Aorta (tissue), 5 donors: ENCODE measurements at regions not wholly inside any gene's neighbourhood (a gene's known extent, or its start where the extent isn't known, plus 50 kb on each side); places are given as distances from the start of the nearest gene placed in this dataset.
"Not testable (repeated sequence)": the region's sequence is repeated elsewhere in the genome, so short reads cannot be mapped to it uniquely, and the experiment has no call there.

Experiments
- ATAC-seq: fragments of 200-7000 bp; cut with Tn5 transposase; one replicate; pipeline ENCODE4 v1.9.1; 2022; ENCODE audit warnings: moderate library complexity; ENCODE audit not compliant: low FRiP score
- DNase-seq, 2 donors: peaks; one replicate each; pipeline ENCODE4 v3.0.0-alpha.2; 2020
- H3K27ac ChIP-seq, 2 donors: one replicate each; pipeline ENCODE4 v1.5.1; 2013; ENCODE audit warnings: low read length in 2 of 2, mild to moderate bottlenecking in 2 of 2, moderate library complexity in 2 of 2, control low read depth in 1 of 2, inconsistent platforms in 1 of 2, low read depth in 1 of 2
- H3K27me3 ChIP-seq, 2 donors: one replicate each; pipeline ENCODE4 v1.6.1; 2013; ENCODE audit warnings: control low read depth in 1 of 2, low read length in 1 of 2, mild to moderate bottlenecking in 1 of 2, moderate library complexity in 1 of 2; ENCODE audit not compliant: insufficient read depth in 2 of 2, control insufficient read depth in 1 of 2
- H3K36me3 ChIP-seq, 2 donors: one replicate each; pipeline ENCODE4 v1.6.1; 2013; ENCODE audit warnings: control low read depth in 1 of 2, low read length in 1 of 2, mild to moderate bottlenecking in 1 of 2; ENCODE audit not compliant: insufficient read depth in 2 of 2, control insufficient read depth in 1 of 2
- H3K4me1 ChIP-seq, 2 donors: one replicate each; pipeline ENCODE4 v1.6.1; 2013; ENCODE audit warnings: low read length in 2 of 2, control low read depth in 1 of 2, mild to moderate bottlenecking in 1 of 2, moderate library complexity in 1 of 2; ENCODE audit not compliant: insufficient read depth in 2 of 2, control insufficient read depth in 1 of 2
- H3K4me3 ChIP-seq, 2 donors: one replicate each; pipeline ENCODE4 v1.5.1; 2013; ENCODE audit warnings: low read length in 2 of 2, control low read depth in 1 of 2, mild to moderate bottlenecking in 1 of 2
- H3K9me3 ChIP-seq: one replicate; pipeline ENCODE4 v1.6.1; 2013; ENCODE audit warnings: mild to moderate bottlenecking, low read length; ENCODE audit not compliant: control insufficient read depth
- WGBS, 2 donors: extraction: QIAGEN DNeasy Blood & Tissue Kit; methylation state at CpG; one replicate each; pipeline ENCODE4 v1.1.7; 2013; 5-methylcytosine and 5-hydroxymethylcytosine counted together
- intact Hi-C, 2 donors: fragments of 100-400 bp; cut with DNase I; formaldehyde crosslinking; loops; one replicate each; pipeline versions ENCODE4 v1.14.2 to v1.15.0; 2022
- donor health status: healthy with polysubstance abuse.
- donor health status: Bipolar disorder and iron deficiency.
- donor health status: DM: no; HTN: no; CAD: no.
- donor health status: DM: no; HTN: no; CAD: no.
- donor health status: DM: yes; HTN: yes; CAD: no.

DNA sequence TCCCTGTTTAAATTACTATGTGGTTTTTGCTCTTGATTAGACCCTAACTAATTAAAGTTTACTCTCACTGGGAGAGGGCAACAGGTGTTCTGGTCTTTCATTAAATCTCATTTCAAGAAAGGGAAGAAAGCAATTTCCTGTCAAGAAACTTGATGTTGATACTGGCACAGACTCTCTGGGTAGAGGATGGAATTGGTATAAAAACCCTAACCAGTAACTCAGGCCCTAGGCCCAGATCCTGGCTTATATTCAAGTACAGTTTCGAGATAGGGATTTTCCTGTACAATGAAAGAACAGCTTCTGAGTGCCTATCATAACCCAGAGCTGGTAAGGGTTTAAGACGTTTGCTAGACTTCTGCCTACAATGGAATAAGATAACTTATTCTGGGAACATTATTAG, 61.6 kb upstream of the ACYP2 start:
- DNase-seq (no peak), ATAC-seq (no peak)
- Histone ChIP-seq H3K4me3 (no peak overlapping the region), H3K4me1 (peaks cover 2 to 3% of the 10 kb centered on the region in 2 donors), H3K27me3 (no peaks in the 10 kb centered on the region), H3K36me3 (no peaks in the 10 kb centered on the region), H3K27ac (no peak overlapping the region), H3K9me3 (no peaks in the 10 kb centered on the region)
- intact Hi-C loops: loop anchor here in 1 of 2 donors (5.0 kb wide), 1 partner anchor 82 kb away; the partner anchor contains the start of gene PSME4
- 1 to 4% methylated on average over 2 of the region's 2 CpGs for WGBS, 2 donors

DNA sequence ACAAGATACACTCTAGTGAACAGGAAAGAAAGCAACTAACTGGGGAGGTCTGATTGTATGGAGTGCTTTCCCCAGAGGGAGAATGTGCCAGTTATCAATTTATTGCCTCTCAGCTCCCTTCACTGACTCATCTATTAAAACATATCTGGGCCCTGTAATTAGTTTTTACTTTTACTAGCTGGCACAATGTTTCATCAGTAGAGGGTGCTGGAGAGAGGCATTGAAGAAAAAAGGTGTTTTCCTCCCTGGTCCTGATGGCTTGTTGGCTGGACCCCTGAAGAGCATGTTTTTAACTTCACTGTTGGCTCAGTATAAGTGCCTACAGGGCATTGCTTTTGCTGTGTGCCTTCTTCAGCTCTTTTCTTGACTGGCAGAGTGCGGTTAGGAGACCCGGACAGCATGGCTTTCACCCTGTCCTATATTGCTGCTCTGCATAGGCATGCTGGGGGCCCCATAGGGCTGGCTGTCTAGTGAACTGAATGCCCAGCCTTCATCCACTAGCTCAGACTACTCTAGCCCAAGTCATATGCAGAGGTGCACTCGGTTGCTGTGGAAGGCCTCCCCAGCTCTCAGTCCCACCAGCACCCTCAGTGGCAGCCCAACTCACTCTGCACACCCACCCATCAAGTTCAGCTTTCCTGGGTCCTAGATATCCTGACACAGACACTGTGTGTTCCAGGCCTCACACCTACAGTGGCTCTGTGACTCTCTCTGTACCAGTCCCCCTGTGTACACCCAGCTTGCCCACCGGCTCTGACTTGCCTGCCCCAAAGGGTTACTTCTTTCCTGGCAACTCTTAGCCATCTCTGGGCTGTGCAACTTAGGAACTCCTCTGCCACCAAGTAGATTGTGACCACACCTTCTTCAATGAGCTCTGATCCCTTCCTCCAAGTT, 62.3 kb upstream of the ACYP2 start:
- H3K27ac ChIP-seq: no peak overlapping the region
- H3K27me3 ChIP-seq: no peaks in the 10 kb centered on the region
- H3K36me3 ChIP-seq: no peaks in the 10 kb centered on the region
- ATAC-seq: peak; percentile 29
- H3K9me3 ChIP-seq: no peaks in the 10 kb centered on the region
- WGBS, 2 donors: 94 to 95% methylated on average over 4 of the region's 4 CpGs
- no peak overlapping the region for H3K4me3 ChIP-seq
- DNase-seq: no peak
- intact Hi-C loops: loop anchor here in 1 of 2 donors (5.0 kb wide), 1 partner anchor 81 kb away; the partner anchor contains the start of gene PSME4
- H3K4me1 ChIP-seq: peaks cover 1 to 3% of the 10 kb centered on the region in 2 donors

DNA sequence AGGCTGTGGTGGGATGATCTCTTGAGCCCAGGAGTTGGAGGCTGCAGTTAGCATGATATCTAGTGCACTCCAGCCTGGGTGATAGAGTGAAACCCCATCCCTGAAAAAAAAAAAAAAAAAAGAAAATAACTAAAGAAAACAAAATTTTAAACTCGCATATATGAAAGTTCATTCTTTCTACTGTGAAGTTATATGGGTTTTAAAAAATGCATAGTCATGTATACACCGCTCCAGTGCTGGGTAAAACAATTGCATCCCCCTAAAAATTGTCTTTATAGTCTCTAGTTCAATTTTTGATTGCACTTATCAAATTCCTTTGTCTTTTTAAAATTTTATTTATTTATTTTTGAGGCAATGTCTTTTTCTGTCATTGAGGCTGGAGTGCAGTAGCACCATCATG, 65.0 kb upstream of the ACYP2 start:
- Histone ChIP-seq H3K4me3 (no peak overlapping the region), H3K27ac (no peak overlapping the region), H3K27me3 (no peaks in the 10 kb centered on the region), H3K9me3 (no peaks in the 10 kb centered on the region), H3K4me1 (peaks cover 0 to 3% of the 10 kb centered on the region in 2 donors), H3K36me3 (no peaks in the 10 kb centered on the region)
- DNase-seq (no peak), ATAC-seq (no peak)
- WGBS, 2 donors: 95 to 98% methylated on average over 2 of the region's 2 CpGs
- intact Hi-C loops: loop anchor here in 1 of 2 donors (5.0 kb wide), 1 partner anchor 78 kb away; the partner anchor contains the start of gene PSME4

DNA sequence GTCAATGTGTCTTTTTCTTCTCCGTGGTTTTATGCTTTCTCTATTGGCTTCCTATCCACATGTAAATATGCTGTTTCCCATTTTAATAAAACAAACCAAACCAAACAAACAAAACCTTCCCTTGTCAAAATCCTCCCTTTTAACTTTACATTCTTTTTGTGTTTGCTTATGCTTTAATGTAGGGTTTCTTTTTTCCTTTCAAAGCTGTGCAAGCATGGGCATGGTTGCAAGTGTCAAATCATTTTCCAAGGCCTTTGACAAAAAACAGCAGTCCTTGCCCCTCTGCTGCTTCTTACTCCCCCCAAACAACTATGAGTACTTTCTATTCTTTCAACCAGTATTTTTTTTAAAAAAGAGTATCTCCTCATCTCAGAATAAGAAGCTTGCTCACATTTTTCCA, 66.0 kb upstream of the ACYP2 start:
- Histone ChIP-seq H3K27me3 (no peaks in the 10 kb centered on the region), H3K36me3 (no peaks in the 10 kb centered on the region), H3K27ac (peak overlapping the region in 1 of 2 donors; percentile 53), H3K9me3 (no peaks in the 10 kb centered on the region), H3K4me1 (no peaks in the 10 kb centered on the region), H3K4me3 (no peak overlapping the region)
- intact Hi-C loops: no loop called here
- DNase-seq: no peak
- no peak for ATAC-seq
- 42 to 47% methylated on average over 1 of the region's 1 CpG for WGBS, 2 donors

DNA sequence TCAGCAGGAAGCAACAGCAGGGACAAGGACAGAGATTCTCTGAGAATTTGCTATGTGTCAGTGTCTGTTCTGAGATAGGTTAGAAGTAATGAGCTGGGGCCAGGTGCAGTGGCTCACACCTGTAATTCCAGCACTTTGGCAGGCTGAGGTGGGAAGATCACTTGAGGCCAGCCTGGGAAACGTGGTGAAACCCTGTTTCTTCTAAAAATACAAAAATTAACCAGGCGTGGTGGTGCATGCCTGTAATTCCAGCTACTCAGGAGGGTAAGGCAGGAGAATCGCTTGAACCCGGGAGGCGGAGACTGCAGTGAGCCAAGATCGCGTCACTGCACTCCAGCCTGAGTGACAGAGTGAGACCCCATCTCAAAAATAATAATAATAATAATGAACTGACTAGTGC, 66.5 kb upstream of the ACYP2 start:
- intact Hi-C loops, H3K4me1 ChIP-seq, H3K9me3 ChIP-seq, H3K27ac ChIP-seq, DNase-seq, ATAC-seq, H3K36me3 ChIP-seq, H3K27me3 ChIP-seq, H3K4me3 ChIP-seq: not testable (repeated sequence)
- 73 to 75% methylated on average over 7 of the region's 7 CpGs for whole genome bisulfite sequencing, 2 donors

DNA sequence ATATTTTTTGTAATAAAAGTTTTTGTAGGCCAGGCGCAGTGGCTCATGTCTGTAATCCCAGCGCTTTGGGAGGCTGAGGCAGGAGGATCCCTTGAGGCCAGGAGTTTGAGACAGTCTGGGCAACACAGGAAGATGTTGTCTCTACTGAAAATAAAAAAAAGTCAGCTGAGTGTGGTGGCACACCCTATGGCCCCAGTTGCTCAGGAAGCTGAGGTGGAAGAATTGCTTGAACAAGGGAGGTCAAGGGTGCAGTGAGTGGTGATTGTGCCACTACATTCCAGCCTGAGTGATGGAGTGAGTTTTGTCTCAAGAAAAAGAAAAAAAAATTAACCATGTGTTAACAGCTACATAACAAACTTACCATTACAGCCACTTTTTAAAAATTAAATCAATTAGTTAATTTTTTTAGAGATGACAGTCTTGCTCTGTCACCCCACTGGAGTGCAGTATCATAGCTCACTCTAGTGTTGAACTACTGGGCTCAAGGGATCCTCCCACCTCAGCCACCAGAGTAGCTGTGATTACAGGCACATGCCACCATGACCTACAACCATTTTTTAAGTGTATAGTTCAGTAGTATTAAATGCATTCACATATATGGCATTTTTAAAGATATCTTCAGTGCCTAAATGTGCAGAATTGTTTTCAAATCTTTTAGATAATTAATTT, 67.2 kb upstream of the ACYP2 start:
- WGBS, 2 donors: 99 to 100% methylated on average over 2 of the region's 2 CpGs
- no peak for DNase-seq
- no peak for ATAC-seq

DNA sequence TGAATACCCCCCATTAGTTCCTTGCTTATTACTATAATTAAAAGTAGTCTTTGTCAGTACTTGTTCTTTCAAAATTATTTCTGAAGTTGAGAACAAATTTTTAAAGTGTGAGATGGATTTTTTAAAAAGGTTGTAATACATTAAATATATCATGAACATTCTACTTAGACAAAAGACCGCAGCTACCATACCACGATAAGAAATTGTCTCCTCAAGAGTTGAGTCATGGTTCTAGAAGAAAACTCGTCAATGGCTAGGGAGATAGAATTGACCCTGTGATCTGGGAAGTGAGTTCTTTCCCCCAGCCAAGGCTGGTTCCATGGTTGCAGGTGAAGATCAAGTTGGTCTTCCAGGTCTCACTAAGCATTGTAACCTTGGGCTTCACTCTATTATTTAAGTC, 67.8 kb upstream of the ACYP2 start:
- DNase-seq: no peak
- H3K27me3 ChIP-seq: no peaks in the 10 kb centered on the region
- H3K36me3 ChIP-seq: no peaks in the 10 kb centered on the region
- peaks cover 2 to 4% of the 10 kb centered on the region in 2 donors for H3K4me1 ChIP-seq
- WGBS, 2 donors: 79 to 80% methylated on average over 3 of the region's 3 CpGs
- intact Hi-C loops: no loop called here
- H3K4me3 ChIP-seq: no peak overlapping the region
- no peak overlapping the region for H3K27ac ChIP-seq
- no peaks in the 10 kb centered on the region for H3K9me3 ChIP-seq
- no peak for ATAC-seq

More for the DNA sequence above, 67.2 kb upstream of the ACYP2 start:
- Histone ChIP-seq H3K27ac (no peak overlapping the region), H3K9me3 (no peaks in the 10 kb centered on the region), H3K27me3 (no peaks in the 10 kb centered on the region), H3K4me1 (peaks cover 0 to 4% of the 10 kb centered on the region in 2 donors), H3K36me3 (no peaks in the 10 kb centered on the region), H3K4me3 (no peak overlapping the region)
- intact Hi-C loops: no loop called here

DNA sequence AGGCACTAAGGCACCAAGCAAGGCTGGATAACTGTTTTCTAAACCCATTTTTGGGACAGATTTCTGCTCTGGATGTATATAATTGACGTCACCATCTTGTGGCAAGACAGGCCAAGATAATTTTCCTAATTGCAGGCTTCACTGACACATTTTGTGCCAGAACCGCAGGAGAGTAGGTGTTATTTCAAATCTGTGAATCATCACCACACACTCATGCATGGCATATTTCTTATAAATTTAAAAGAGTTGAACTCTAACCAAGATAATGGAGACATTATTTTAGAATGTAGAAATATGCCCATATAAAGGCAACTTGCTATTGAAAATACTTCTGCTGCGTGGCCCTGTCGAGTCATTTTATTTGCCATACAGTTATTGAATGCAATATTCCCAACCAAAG, 68.3 kb upstream of the ACYP2 start:
- DNase-seq: no peak
- Histone ChIP-seq H3K4me1 (peaks cover 4% of the 10 kb centered on the region in 2 donors), H3K9me3 (no peaks in the 10 kb centered on the region), H3K27me3 (no peaks in the 10 kb centered on the region), H3K36me3 (no peaks in the 10 kb centered on the region), H3K4me3 (no peak overlapping the region), H3K27ac (no peak overlapping the region)
- ATAC-seq: no peak
- intact Hi-C loops: no loop called here
- 93 to 96% methylated on average over 4 of the region's 4 CpGs for WGBS, 2 donors
